Kidney (tissue), 13 donors: ENCODE measurements at regions not wholly inside any gene's neighbourhood (a gene's known extent, or its start where the extent isn't known, plus 50 kb on each side); places are given as distances from the start of the nearest gene placed in this dataset.
A peak's percentile ranks its signal among the peaks of the same experiment; 100 is the strongest.

Source experiments
- DNase-seq, 5 donors: peaks; one replicate each; pipeline ENCODE4 v3.0.0-alpha.2; 2013 to 2020
- FAIRE-seq: peaks from 2 replicates; lab custom pipeline; 2012; peaks lifted over from hg19 to GRCh38; lab: Jason Lieb, UNC
- H3K27ac ChIP-seq, 2 donors: one replicate each; pipeline ENCODE4 v1.7.0; 2013; ENCODE audit warnings: low read depth in 2 of 2, low read length in 2 of 2, inconsistent platforms in 1 of 2
- H3K27me3 ChIP-seq: one replicate; pipeline ENCODE4 v1.7.1; 2013; ENCODE audit warnings: low read length, inconsistent platforms; ENCODE audit not compliant: control insufficient read depth, insufficient read depth
- H3K36me3 ChIP-seq, 3 donors: one replicate each; pipeline versions ENCODE4 v1.7.0 to v1.7.1; 2013; ENCODE audit warnings: low read length in 3 of 3, control low read depth in 1 of 3, inconsistent platforms in 1 of 3; ENCODE audit not compliant: insufficient read depth in 3 of 3, control insufficient read depth in 2 of 3
- H3K4me1 ChIP-seq, 3 donors: one replicate each; pipeline versions ENCODE4 v1.7.0 to v1.7.1; 2013; ENCODE audit warnings: low read length in 3 of 3, inconsistent platforms in 1 of 3, low read depth in 1 of 3; ENCODE audit not compliant: control insufficient read depth in 2 of 3, insufficient read depth in 2 of 3
- H3K4me3 ChIP-seq, 3 donors: one replicate each; pipeline versions ENCODE4 v1.7.0 to v1.8.1; 2013; ENCODE audit warnings: low read length in 3 of 3, control low read depth in 1 of 3, inconsistent platforms in 1 of 3
- H3K9ac ChIP-seq, 3 donors: one replicate each; pipeline versions ENCODE4 v1.7.0 to v1.7.1; 2013; ENCODE audit warnings: low read length in 3 of 3, control low read depth in 1 of 3, inconsistent platforms in 1 of 3
- H3K9me3 ChIP-seq, 3 donors: one replicate each; pipeline versions ENCODE4 v1.7.0 to v1.7.1; 2013; ENCODE audit warnings: low read length in 3 of 3, control low read depth in 1 of 3, inconsistent platforms in 1 of 3; ENCODE audit not compliant: control insufficient read depth in 2 of 3, insufficient read depth in 1 of 3
- CTCF ChIP-seq: IDR thresholded peaks from 3 replicates; pipeline ENCODE4 v1.5.1; 2012; ENCODE audit warnings: mild to moderate bottlenecking, moderate library complexity, borderline replicate concordance; ENCODE audit not compliant: insufficient read depth; ENCODE audit errors: extremely low read depth
- intact Hi-C: fragments of 100-400 bp; cut with DNase I; formaldehyde crosslinking; loops from one replicate; pipeline ENCODE4 v1.11.1; 2022
- donor health status: control.
- donor health status: control.
- donor health status: control.
- donor health status: control.
- donor health status: control.
- donor health status: DM: yes; HTN: yes; CAD: no.
- donor health status: Normal renal cell carcinoma (clear cell type).

GRCh38 chr11:128098781-128099180 is 488.6 kb downstream of the ETS1 start:
- Histone ChIP-seq H3K27ac (no peak overlapping the region), H3K4me1 (no peaks in the 10 kb centered on the region), H3K27me3 (no peaks in the 10 kb centered on the region), H3K36me3 (no peaks in the 10 kb centered on the region), H3K9ac (no peak overlapping the region), H3K4me3 (no peak overlapping the region), H3K9me3 (no peaks in the 10 kb centered on the region)
- FAIRE-seq (no peak), DNase-seq (no peak)
- no peak for TF ChIP-seq CTCF
- intact Hi-C loops: no loop called here

- no peaks in the 10 kb centered on the region for H3K9me3 ChIP-seq
- no peak for FAIRE-seq
- H3K27ac ChIP-seq: no peak overlapping the region
- peak in 1 of 5 donors; percentile 7 for DNase-seq
- no peaks in the 10 kb centered on the region for H3K4me1 ChIP-seq
- no peak overlapping the region for H3K9ac ChIP-seq
- no peak for TF ChIP-seq CTCF
- no peak overlapping the region for H3K4me3 ChIP-seq
- H3K27me3 ChIP-seq: no peaks in the 10 kb centered on the region
- intact Hi-C loops: no loop called here
- no peaks in the 10 kb centered on the region for H3K36me3 ChIP-seq
These were observed 491.8 kb downstream of the ETS1 start for GRCh38 chr11:128095466-128095981.

- FAIRE-seq: no peak
- TF ChIP-seq CTCF: no peak
These were observed 493.7 kb downstream of the ETS1 start for GRCh38 chr11:128093689-128094088.

DNA sequence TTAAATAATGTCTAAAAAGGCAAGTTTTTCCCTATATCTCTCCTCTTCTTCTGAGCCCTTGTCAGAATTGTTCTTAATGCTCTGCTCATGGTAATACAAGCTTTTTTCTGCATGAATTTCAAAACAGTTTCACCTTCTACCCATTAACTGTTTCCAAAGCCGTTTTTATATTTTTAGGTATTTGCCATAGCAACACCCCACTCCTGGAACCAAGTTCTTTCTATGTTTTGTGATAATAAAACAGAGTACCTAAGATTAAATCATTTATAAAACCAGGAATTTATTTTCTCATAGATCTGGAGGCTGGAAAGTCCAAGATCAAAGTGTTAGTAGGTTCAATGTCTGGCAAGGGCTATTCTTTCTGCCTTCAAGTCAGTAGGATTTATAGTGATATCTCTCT is 497.4 kb downstream of the ETS1 start:
- H3K4me3 ChIP-seq: no peak overlapping the region
- intact Hi-C loops: no loop called here
- no peak for FAIRE-seq
- no peak overlapping the region for H3K9ac ChIP-seq
- H3K36me3 ChIP-seq: no peaks in the 10 kb centered on the region
- H3K27ac ChIP-seq: no peak overlapping the region
- H3K9me3 ChIP-seq: peaks cover 0 to 12% (median 6%) of the 10 kb centered on the region in 3 donors
- H3K4me1 ChIP-seq: no peaks in the 10 kb centered on the region
- H3K27me3 ChIP-seq: no peaks in the 10 kb centered on the region
- no peak for TF ChIP-seq CTCF
- no peak for DNase-seq

More at GRCh38 chr11:128093689-128094088, 493.7 kb downstream of the ETS1 start:
- Histone ChIP-seq H3K9ac (no peak overlapping the region), H3K4me3 (no peak overlapping the region), H3K36me3 (no peaks in the 10 kb centered on the region), H3K4me1 (no peaks in the 10 kb centered on the region), H3K27ac (no peak overlapping the region), H3K27me3 (no peaks in the 10 kb centered on the region), H3K9me3 (peaks cover 0 to 11% (median 6%) of the 10 kb centered on the region in 3 donors)
- intact Hi-C loops: no loop called here
- DNase-seq: no peak
